Prostate gland (tissue), 2 donors: ENCODE measurements at regions not wholly inside any gene's neighbourhood (a gene's known extent, or its start where the extent isn't known, plus 50 kb on each side); places are given as distances from the start of the nearest gene placed in this dataset.

Source experiments
- DNase-seq: peaks from one replicate; pipeline ENCODE4 v3.0.0-alpha.2; 2019; ENCODE audit warnings: low spot score
- H3K27ac ChIP-seq, 2 donors: fragments of 200-600 bp; sonication (generic); 2 replicates each; pipeline ENCODE4 v1.5.1; 2017 to 2019
- H3K27me3 ChIP-seq: fragments of 200-600 bp; sonication (generic); replicated peaks from 2 replicates; pipeline ENCODE4 v1.5.1; 2019; ENCODE audit not compliant: insufficient read depth
- H3K36me3 ChIP-seq, 2 donors: fragments of 200-600 bp; sonication (generic); 1 replicate in 1 of 2; 2 replicates in 1 of 2; pipeline versions ENCODE4 v1.5.1 to v1.8.1; 2017 to 2019
- H3K4me1 ChIP-seq: fragments of 200-600 bp; sonication (generic); replicated peaks from 2 replicates; pipeline ENCODE4 v1.5.1; 2019
- H3K4me3 ChIP-seq, 2 donors: fragments of 200-600 bp; sonication (generic); 2 replicates each; pipeline ENCODE4 v1.5.1; 2017 to 2019
- H3K9me3 ChIP-seq: fragments of 200-600 bp; sonication (generic); 2 replicates; pipeline ENCODE4 v1.5.1; 2017
- CTCF ChIP-seq, 4 experiments: fragments of 200-600 bp in 2 of 4; fragments of 450-650 bp in 2 of 4; sonication (generic) in 2 of 4; IDR thresholded peaks; 1 replicate in 3 of 4; 2 replicates in 1 of 4; pipeline ENCODE4 v1.5.1; 2016 to 2019; ENCODE audit warnings: antibody characterized with exemption in 4 of 4, mild to moderate bottlenecking in 2 of 4, moderate library complexity in 2 of 4
- POLR2A ChIP-seq: fragments of 450-650 bp; IDR thresholded peaks from one replicate; pipeline ENCODE4 v1.6.1; 2016; ENCODE audit warnings: antibody characterized with exemption, mild to moderate bottlenecking
- POLR2AphosphoS5 ChIP-seq: sonication (generic); formaldehyde crosslinking; IDR thresholded peaks from one replicate; pipeline ENCODE4 v1.6.1; 2017; ENCODE audit warnings: antibody characterized with exemption
- WGBS: methylation state at CpG from one replicate; pipeline ENCODE4 v1.1.5; 2018; 5-methylcytosine and 5-hydroxymethylcytosine counted together
- intact Hi-C: fragments of 100-400 bp; cut with DNase I; formaldehyde crosslinking; loops from one replicate; pipeline ENCODE4 v1.14.2; 2022

- Histone ChIP-seq H3K4me1 (no peaks in the 10 kb centered on the region), H3K9me3 (no peaks in the 10 kb centered on the region), H3K27me3 (no peaks in the 10 kb centered on the region), H3K36me3 (no peaks in the 10 kb centered on the region), H3K27ac (no peak overlapping the region), H3K4me3 (no peak overlapping the region)
- TF ChIP-seq POLR2A, result no peak
- no peak for TF ChIP-seq POLR2AphosphoS5
- TF ChIP-seq CTCF (IDR thresholded peaks at IDR 0.05), result no peak
- WGBS, result 70% methylated on average over 1 of the region's 1 CpG
- DNase-seq, result no peak
- intact Hi-C loops, result no loop called here
Observed at GRCh38 chrX:145735036-145735435, 82.6 kb upstream of the SLITRK2 start.

DNA sequence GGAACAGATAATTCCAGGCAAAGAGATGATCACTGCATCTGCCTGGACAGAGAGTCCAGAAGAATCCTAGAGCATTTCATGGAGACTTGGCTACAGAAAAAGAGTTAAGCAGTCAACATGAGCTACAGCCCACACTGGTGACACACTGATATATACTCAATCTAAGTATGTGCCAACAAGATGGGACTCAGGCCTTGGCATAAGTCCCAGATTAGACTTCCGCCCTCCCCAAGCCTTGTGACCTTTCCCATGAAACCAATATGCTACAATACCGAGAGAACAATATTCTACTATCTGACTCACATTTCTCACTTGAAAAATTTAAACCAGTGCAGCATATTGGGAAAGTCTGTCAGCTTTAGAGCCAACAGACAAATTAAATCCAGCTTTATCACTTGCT is 65.7 kb upstream of the SLITRK2 start:
- H3K4me1 ChIP-seq, result no peaks in the 10 kb centered on the region
- H3K9me3 ChIP-seq, result no peaks in the 10 kb centered on the region
- 78% methylated on average over 2 of the region's 2 CpGs for WGBS
- no peak overlapping the region for H3K4me3 ChIP-seq
- H3K36me3 ChIP-seq, result no peaks in the 10 kb centered on the region
- intact Hi-C loops, result no loop called here
- no peak for DNase-seq
- H3K27me3 ChIP-seq, result no peaks in the 10 kb centered on the region
- no peak for TF ChIP-seq POLR2A
- TF ChIP-seq CTCF (IDR thresholded peaks at IDR 0.05), result no peak
- no peak overlapping the region for H3K27ac ChIP-seq
